ENCODE measurements at regions not wholly inside any gene's neighbourhood (a gene's known extent, or its start where the extent isn't known, plus 50 kb on each side); places are given as distances from the start of the nearest gene placed in this dataset.
"Not testable (repeated sequence)": the region's sequence is repeated elsewhere in the genome, so short reads cannot be mapped to it uniquely, and the experiment has no call there.

DNA sequence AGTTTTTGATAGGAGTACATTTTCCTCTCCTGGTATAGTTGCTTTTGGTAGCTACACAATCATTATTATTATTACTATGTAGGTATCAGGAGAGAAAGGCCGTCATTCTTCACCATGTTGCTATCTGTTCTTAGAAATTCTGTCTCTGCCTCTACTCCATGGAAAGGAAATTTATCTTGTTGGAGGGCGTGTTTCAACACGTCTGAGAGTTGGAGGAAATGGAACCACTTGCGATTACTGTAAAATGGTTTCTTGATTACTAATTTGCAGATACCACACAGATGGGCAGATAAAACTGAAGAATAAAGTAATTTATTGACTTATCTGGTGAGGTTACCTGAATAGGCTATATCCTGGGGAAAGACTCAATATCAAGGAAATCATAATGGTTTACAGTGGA lies 488.4 kb downstream of the NR2F2 start:
- DNase-seq (ENCODE audit: low read depth) = no peak

DNA sequence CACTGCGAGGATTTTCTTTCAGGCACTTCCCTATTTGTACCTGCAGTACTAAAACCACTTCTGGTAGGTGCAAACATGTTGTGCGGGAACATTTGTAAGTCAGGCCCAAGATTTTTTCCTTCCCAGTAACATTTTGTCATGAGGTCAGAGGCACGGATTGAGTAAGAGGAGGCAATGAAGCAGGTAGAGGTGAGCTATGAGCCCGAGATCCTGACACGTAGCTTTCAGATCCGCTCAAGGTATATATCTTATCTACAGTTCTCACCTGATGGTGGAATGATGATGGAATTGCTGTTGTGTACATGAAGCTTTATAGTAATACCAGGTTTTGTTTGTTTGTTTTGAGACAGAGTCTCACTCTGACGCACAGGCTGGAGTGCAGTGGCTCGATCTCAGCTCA lies 497.5 kb downstream of the NR2F2 start:
- DNase-seq (ENCODE audit: low read depth) = no peak

DNA sequence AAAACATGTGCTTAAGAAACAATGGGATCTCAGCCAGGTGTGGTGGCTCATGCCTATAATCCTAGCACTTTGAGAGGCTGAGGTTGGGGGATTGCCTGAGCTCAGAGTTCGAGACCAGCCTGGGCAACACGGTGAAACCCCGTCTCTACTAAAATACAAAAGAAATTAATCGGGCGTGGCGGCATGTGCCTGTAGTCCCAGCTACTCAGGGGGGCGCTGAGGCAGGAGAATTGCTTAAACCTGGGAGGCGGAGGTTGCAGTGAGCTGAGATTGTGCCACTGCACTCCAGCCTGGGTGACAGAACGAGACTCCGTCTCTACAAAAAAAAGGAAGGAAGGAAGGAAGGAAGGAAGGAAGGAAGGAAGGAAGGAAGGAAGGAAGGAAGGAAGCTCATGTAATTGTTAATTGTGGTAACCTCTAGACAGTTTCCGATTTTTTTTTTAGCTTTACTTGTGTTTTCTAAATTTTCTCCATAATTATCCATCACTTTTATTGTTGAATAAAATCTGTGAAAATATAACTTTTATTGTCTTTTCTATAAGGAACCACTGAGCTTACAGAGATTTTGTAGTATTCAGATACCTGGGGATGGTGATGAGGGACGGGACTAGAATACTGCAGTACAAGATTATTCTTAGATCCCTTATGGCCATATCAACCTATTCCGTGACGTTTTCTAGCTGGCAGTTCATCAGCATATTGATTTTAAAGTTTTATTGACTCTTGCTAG lies 506.9 kb downstream of the NR2F2 start:
- DNase-seq (ENCODE audit: low read depth) = no peak

DNA sequence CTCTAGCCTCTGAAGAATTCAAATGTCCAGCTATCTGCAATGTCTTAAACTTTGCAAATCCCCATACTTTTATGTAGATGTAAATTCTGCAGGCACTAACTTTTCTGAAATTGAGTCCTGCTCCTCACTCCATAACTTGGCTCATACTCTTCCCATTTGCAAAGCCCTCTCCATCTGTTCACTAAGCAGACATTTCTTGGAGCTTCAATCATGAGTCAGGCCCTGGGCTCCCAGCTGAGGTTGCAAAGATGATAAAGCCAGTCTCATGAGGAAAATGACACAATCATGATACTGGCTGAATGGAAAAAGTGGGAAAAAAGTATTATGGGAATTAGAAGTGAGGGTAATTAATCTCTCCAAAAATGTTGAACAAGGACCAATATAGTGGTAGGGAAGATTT lies 507.6 kb downstream of the NR2F2 start:
- no peak for DNase-seq (ENCODE audit: low read depth)

DNA sequence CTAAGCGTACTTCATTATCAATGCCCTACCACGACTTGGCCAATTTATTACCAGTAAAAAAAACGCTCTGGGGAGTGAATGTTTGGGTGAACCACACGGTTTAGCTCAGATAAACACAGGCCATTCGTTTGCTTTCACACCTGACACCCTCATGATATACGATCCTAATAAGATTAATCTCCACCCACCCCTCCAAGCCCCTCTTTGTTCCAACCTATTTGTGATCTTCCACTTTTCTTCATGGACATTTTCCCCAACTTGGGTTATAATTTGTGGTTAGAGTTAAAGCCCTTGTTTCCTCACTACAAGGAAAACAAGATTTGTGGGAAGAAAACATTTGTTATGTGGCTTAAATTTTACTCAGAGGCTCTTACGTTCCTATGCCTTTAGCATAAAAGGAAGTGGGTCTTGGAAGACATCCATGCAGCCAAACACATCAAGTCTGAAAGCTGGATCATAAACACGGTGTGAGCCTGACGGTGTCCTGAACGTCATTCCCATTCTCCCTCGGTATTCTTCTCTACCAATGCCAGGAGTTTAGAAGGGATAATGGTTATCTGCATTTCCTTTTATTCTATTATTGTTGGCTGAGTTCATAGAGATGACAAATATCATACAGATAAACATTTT lies 518.9 kb downstream of the NR2F2 start:
- DNase-seq (ENCODE audit: low read depth) = no peak

DNA sequence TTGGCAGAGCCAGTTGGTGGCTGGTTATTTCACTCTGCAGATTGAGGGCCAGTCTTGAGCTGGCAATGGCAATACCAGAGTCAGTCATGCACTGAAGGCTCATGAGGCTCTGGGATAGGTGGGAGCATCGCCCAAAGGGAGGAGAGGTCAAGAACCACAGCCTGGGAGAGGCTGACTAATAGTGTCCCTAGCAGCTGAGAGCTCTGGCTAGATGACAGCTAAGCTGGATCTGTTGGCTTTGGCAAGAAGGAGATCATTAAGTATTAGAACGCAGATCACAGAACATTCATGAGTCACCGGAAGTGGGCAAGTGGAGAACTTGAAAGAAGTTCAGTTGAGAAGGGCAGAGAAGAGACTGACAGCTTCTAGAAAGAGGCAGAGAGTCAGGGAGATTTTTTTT lies 521.1 kb downstream of the NR2F2 start:
- no peak for DNase-seq (ENCODE audit: low read depth)

DNA sequence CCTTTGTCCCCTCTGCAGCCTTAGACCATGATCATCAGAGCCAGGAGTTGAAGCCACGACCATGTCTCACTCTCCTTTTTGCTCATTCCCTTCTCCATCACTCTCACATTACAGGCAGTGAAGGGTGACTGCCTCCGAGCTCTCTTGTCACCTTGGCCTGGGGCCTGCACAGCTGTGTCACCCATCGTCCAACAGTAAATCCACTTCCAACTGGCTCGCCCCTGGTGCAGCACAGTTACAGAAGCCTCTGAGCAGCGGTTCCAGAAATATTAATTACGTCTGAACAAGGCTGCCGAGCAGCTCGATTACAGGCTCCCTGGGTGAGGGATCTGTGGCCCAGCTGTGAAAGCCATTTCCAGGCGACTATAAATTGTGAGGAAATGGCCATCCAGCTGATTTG lies 528.2 kb downstream of the NR2F2 start:
- DNase-seq (ENCODE audit: low read depth) = no peak

DNA sequence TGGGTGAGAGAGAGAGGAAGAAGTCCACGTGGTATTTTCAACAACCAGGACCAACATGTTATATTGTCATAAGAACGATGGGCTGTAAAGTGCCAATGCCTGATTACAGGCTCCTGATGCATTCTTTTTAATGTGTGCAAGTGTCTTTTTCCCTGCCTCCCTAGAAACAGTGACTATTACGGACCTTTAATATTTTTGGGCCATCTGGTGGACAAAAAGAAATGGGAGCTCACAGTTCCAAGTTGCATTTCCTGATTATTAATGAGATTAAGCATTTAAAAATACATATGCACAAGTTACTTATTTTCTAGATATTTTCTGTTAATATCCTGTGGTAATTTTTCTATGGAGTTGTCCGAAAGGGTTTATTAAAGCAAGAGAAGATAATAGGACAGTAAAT lies 530.2 kb downstream of the NR2F2 start:
- DNase-seq (ENCODE audit: low read depth) = no peak

DNA sequence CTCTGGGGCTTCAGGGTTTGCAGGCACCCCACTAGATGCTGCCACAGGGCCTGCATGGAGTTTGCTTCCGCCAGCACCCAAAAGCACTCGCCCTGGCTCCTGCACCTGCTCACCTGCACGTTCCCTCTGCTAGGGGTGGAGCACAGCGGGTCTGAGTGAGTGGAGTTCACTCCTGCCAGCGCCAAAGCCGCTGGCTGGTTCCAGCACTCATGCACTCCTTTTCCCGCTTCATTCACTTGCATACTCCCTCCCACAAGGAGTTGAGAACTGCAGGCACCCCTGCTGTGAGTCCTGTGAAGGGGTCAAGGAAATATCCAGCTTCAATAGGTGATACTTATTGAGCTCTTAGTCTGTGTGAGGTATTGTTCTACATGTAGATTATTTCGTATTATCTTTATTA lies 537.5 kb downstream of the NR2F2 start:
- DNase-seq (ENCODE audit: low read depth) = no peak

DNA sequence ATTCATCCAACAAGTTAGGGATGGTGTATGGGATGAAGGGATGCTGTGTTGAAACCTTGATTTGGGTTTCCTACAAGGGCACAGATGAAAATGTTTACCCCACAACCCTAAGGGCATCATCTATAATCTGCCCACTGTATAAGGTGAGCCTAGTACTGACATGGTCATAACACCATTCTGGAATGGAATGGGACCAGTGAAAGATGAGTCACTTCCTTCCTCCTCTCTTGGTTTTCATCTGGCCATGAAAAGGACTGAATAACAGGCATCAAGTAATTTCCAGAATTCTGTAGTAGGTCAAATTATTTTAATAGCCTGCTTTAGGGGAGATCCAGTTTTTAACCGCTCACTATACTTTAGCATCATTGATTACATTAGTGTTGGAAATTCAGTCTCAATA lies 538.6 kb downstream of the NR2F2 start:
- no peak for DNase-seq (ENCODE audit: low read depth)

DNA sequence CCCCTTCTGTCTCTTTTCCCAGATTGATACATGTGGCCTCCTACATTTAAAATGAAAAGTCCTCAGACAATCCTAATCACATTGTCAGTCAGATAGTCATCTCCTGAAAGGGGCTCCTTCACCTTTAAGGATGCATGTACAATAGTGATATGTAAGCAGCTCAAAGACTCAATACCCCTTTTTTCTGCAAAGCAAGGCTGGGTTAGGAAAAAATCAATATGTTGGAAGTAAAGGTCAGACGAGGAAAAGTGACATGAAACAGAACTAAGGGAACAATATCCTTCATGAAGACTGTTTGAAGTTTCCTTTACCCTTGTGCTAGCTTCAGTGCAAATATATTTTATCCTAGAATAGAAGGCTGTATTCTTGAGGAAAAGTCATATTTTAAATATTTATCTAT lies 539.3 kb downstream of the NR2F2 start:
- DNase-seq (ENCODE audit: low read depth) = no peak

DNA sequence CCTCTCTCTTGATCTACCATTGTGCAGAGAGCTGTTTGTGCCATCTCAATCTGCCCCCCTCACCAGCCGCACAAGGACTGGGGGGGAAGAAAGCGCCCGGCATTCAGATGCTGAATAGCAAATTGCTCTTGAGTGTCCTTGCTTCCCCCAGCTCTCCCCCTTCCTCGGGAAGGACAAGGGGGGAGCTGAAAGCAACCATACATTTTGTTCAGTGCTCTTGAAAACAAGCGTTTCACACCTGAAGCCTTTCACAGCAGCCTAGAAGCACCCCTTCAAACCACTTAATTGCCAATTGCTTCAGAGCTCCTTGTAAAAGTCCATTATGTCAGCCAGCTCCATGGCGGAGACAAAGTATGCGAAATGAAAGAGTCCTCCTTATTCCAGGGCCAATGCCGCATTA lies 540.1 kb downstream of the NR2F2 start:
- DNase-seq (ENCODE audit: low read depth) = no peak

DNA sequence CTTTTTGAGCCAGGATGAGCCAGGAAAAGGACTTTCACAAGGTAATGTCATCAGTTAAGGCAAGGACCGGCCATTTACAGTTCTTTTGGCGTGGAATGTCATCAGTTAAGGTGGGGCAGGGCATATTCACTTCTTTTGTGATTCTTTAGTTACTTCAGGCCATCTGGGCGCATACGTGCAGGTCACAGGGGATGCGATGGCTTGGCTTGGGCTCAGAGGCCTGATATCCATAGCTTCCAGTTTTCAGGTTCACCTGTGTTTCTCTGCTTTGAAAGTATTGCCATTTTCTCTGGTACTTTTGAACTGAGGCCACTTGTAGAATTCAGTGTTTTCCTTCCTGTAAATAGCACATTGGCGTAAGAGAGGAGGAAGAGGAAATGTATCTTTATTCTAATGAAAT lies 546.9 kb downstream of the NR2F2 start:
- DNase-seq (ENCODE audit: low read depth) = not testable (repeated sequence)

DNA sequence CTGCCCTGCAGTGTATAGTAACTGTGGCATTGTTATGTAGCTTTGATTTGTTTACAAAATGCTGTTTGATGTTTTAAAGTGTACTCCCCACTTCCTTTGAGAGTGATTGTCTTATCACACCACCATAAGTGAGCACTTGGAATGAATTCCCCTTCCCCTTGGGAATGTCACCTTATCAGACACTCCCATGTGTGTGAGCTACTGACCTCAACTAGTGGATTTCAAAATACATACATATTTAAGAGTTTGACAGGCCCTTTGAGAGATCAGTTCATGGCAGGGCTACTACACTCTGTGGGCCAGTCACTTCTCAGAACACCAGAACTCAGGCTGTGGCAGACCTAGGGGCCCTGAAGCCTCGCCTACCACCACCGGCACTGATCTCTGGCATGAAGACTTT lies 547.6 kb downstream of the NR2F2 start:
- DNase-seq (ENCODE audit: low read depth) = no peak

DNA sequence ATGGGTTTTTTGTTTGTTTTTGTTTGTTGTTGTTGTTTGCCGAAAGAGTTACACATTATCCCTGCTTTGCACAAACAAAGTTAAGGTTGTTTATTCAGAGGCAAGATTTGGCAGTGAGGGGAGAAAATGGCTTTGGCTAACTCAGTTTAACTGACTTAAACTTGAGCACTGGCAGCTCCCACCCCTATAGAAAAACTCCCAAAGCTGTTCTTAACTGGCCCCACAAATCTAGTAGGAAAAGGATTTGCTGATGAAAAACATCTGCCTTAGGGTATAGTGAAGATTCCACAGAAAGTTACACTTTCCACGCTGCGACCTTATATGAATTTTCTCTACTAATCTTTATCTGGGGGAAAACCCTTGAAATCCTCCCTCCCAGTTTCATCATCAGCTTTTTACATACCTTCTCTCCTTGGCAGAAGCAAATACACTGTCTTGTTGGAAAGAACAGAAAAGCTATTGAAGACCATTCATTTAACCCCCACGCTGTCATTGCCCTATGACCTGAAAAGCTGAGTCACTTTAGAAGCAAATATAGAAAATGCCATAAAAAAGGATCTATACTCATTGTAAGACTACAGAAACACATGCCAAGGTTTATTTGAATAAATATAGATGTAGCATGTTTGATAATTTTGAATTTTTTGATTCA lies 551.7 kb downstream of the NR2F2 start:
- no peak for DNase-seq (ENCODE audit: low read depth)

DNA sequence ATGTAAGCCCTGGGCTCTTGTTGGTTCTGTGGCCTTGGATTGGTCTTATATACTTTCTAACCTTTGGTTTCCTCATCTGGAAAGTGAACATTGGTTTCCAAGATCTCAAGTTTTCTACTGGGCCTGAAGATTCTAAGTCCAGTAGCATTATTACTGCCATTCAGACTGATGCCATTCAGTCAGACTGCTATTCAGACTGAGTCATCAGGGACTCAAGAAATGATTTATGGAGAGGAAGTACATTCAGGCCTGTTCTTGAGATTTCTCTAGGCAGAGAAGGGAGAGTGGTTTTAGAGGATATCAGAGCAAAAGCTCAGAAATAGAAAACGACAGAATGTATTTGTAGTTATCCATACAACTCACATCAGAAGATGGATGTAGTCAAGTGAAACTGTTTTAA lies 557.2 kb downstream of the NR2F2 start:
- DNase-seq (ENCODE audit: low read depth) = no peak

DNA sequence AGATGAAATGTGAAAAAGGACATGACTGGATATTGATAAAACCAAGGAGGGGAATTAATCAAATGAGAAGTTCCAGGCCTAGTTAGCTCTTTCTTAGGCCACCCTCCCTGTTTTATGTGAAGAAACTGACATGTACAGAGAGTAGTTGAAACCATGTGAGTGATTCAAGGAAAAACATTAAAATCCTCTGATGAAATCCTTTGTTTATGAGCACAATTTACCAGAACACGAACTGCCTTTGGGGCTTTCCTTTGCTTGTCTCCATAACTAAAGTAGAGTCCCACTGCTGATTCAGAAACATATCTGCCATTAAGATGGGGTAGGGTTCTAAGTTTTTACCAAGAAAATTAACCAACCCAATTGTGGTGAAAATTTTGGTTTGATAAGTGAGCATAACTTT lies 558.3 kb downstream of the NR2F2 start:
- DNase-seq (ENCODE audit: low read depth) = no peak

DNA sequence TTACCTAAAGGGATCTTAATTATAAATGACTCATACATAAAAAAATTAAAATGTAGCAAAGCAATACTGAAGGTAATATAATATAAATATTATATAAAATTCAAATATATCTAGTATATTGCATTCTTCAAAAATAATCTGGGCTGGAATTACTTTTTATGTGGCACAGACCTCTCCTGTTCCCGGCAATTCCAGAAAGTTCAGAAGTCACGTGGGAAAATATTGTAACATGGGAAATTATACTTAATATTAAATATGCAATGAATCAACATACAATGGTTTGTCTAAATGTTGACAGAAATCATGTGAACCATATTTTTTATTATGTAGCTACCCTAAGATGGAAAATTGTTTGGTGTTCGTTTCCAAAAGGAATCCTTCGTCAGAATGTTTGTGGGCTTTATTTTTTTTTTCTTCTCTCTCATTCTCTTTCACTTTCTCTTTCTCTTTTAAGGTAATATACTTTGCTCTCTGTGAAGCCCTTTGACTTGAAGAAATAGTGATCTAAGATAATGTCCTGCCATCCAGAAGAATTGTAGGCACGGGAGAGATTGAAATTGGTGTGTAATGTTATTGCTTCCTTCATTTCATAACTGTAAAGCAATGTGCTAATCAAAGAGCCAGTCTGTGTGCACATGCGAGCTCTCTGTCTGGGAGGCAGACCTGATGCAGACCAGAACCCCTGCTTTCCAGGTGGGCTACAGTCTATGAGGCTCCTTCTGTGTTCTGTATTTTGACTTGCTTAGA lies 559.4 kb downstream of the NR2F2 start:
- DNase-seq (ENCODE audit: low read depth) = no peak

DNA sequence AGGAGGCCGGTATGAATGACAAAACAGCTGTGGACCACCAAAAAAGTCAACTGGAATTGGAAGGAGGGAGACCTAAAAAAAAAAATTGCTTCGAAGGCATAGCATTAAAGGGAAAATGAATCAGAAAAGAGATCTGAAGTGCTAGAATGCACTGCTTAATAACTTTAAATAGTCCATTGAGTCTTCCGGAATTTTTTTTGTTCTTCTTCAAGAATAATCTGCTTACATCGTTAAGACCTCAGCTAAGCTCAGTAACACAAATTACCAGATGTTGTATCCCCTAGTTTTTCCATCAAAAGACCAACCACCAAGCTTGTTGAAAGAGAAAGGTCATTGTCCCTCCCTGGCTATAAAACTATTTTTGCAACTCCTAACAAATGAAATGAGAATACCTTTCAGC lies 560.5 kb downstream of the NR2F2 start:
- DNase-seq (ENCODE audit: low read depth) = no peak

DNA sequence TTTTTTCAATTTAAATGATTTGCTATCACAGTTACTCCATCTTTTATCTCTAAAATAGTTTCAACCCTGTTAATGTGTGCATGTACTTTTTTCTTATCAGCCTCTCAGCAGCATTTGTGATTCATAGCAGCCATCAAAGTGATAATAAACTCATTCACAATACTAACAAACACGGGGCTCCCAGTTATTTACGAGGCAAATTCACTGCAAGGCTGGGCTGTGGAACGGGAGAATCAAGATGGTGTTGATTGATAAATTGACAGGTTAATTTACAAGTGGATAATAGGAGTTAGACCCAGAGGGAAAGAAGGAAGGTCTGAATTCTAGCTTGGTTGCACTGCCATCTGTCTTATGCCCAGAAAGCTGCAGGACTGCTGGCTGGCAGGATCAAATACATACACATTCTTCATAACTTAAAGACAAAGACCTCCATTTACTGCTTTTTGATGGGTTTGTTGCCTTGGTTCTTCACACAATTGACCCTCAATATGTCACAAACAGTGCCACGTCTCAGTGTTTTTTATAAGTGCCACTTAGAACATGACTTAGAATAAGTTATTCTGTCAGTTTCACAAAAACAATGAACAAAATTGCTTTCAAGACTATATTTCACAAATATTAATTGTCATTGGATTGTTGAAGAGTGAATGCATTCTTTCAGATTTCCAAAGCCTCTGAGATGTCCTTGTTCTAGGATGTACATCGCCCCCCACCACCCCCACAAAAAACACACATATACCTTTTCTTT lies 562.8 kb downstream of the NR2F2 start:
- no peak for DNase-seq (ENCODE audit: low read depth)

DNA sequence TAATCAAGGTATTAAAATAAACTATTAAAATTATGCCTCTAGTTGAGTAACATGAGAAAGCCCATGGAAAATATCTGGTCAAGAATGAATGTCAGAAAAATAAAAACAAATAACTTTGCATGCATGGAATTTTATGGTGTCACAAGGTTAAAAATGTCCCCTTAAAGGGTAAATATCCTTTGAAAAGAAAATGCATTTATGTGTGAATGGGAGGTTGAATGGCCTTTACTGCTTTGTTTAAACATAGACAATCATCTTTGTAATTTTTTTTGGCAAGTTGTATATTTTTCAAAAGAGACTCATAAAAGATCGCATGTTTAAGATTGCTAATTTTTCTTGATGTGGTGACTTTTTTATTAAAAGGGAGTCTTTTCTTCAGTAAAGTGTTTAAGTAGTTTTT lies 564.2 kb downstream of the NR2F2 start:
- no peak for DNase-seq (ENCODE audit: low read depth)

DNA sequence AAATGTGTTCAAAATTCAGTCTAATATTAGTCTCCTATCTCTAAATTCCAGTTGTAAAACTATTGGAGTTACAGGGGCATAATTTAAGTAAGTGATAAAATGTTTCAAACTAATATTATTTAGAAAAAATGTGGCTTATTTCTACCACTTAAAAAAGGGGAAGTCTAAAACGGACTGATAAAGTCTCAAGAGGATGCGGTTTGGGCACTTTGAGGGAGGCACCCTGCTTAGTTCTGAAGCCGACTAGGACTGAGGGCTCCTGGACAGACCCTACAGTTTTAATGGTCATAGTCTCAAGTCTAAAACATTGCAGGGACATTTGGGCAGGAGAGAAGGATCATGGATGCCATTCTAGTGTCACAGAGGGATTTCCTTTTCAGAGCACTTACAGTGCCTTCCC lies 566.3 kb downstream of the NR2F2 start:
- DNase-seq (ENCODE audit: low read depth) = no peak

Measured in non-pigmented ciliary epithelial cell (primary cell).